ENCODE measurements at regions not wholly inside any gene's neighbourhood (a gene's known extent, or its start where the extent isn't known, plus 50 kb on each side); places are given as distances from the start of the nearest gene placed in this dataset.

DNA sequence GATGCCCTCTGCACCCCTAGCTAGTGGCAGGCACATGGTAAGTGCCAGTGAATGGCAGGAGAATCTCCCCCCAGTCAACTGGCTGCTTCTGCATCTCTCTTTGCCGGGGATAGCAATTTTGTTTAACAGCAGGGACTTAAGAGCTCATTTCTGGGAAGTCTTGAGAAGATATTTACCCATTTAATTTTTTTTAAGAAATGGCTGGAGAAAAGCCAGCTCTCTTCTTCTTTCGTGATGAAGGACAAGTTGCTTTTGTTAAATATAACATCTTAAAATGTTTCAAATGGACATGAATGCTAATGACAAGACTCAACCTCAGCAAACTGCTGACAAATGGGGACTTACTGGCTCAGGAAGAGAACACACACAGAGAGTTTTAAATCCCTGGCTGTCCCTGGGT lies 55.0 kb upstream of the IYD start:
- POLR2A ChIA-PET, result no interaction called here
- Mint-ChIP-seq H3K27me3 (peaks cover 7% of the 10 kb centered on the region), H3K9me3 (no peaks in the 10 kb centered on the region), H3K4me3 (no peak overlapping the region), H3K27ac (no peak overlapping the region), H3K36me3 (no peaks in the 10 kb centered on the region), H3K4me1 (peaks cover 4% of the 10 kb centered on the region)
- DNase-seq (no peak), ATAC-seq (ENCODE audit: low read depth) (no peak)

DNA sequence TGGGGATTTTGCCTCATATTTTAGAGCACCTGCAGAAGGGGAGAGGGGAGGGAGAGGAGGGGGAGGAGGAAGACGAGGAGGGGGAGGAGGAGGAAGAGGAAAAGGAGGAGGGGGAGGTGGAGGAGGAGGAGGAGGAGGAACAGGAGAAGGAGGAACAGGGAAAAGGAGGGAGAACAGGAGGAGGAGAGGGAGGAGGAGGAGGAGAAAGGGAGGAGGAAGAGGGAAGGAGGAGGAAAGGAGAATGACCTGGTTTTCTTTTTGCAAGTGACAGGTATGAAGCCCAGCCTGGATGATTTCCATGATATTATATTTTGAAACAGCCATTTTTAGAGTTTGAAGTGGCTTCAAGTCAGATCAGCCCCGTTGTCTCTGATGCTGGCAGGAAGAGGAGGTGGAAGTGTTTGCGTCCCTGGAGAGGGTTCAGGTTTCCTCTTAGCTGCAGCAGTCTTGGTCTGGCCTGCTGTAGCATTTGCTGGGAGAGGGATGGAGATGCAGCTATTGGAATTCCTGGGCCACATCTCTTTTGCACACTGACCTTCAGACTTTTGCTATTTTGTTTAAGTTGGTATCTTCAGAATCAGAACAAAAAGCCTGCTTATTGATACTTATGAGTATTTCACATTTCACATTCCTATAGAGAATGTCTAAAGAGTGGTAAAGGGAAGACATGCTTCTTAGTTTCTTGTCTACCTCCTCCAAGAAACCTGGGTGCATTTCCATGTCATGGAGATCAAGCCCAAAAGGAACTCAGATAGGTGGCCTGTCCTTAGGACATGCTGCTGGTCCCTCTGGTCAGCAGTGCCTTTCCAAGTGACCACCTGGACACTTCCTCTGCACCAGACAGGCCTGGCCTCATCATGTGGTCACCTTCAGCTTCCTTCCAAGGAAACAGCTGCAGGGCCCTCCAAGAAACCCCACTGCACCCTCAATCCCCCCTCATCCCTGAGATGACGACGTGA lies 54.3 kb upstream of the IYD start:
- Mint-ChIP-seq H3K27me3 (peaks cover 7% of the 10 kb centered on the region), H3K27ac (no peak overlapping the region), H3K36me3 (no peaks in the 10 kb centered on the region), H3K4me1 (peaks cover 4% of the 10 kb centered on the region), H3K4me3 (no peak overlapping the region), H3K9me3 (no peaks in the 10 kb centered on the region)
- DNase-seq (no peak), ATAC-seq (ENCODE audit: low read depth) (no peak)
- POLR2A ChIA-PET, result no interaction called here

DNA sequence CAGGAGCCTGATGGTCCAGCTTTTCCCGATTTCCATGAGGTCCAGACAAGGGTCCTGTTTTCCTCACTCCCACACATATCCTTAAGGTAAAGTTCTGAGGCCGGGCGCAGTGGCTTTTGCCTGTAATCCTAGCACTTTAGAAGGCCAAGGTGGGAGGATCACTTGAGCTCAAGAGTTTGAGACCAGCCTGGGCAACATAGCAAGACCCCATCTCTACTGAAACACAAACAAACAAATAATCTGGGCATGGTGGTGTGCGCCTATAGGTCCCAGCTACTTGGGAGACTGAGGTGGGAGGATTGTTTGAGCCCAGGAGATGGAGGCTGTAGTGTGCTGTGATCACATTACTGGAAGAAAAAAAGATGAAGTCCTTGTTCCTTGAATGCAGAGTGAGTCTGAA lies 53.2 kb upstream of the IYD start:
- no peak for ATAC-seq (ENCODE audit: low read depth)
- no peak overlapping the region for H3K27ac Mint-ChIP-seq
- peaks cover 4% of the 10 kb centered on the region for H3K4me1 Mint-ChIP-seq
- H3K27me3 Mint-ChIP-seq, result peaks cover 7% of the 10 kb centered on the region
- H3K4me3 Mint-ChIP-seq, result no peak overlapping the region
- POLR2A ChIA-PET, result no interaction called here
- H3K9me3 Mint-ChIP-seq, result no peaks in the 10 kb centered on the region
- no peak for DNase-seq
- no peaks in the 10 kb centered on the region for H3K36me3 Mint-ChIP-seq

DNA sequence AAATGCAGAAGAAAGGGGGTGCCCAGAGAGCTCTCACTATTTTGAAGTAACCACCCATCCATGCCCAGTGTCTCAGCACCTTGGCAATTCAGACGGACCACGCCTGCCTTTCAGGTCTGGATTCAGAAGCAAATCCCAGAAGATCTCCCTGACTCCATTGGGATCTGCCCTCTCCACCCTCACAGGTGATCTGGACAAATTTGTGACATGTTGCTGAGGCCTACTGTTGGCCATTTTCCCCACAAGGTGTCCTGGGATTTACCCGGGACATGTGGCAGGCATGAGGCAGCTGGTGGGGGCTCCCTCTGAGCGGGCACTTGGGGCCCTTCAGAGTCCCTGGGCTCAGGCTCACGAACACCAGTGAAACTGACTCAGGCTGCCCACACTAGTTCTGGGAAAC lies 51.9 kb upstream of the IYD start:
- H3K27ac Mint-ChIP-seq, result no peak overlapping the region
- DNase-seq, result no peak
- no peaks in the 10 kb centered on the region for H3K36me3 Mint-ChIP-seq
- no peaks in the 10 kb centered on the region for H3K9me3 Mint-ChIP-seq
- ATAC-seq (ENCODE audit: low read depth), result no peak
- POLR2A ChIA-PET, result no interaction called here
- H3K4me1 Mint-ChIP-seq, result no peaks in the 10 kb centered on the region
- peaks cover 15% of the 10 kb centered on the region for H3K27me3 Mint-ChIP-seq
- no peak overlapping the region for H3K4me3 Mint-ChIP-seq

All from activated naive CD8-positive, alpha-beta T cell treated with anti-CD3 and anti-CD28 coated beads, Interleukin-2, amount 10 ng/mL, durations not matched to agents 7 days and 5 days (primary cell).